Stimulated activated CD8-positive, alpha-beta memory T cell treated with anti-CD3 and anti-CD28 coated beads, Interleukin-4, amount 100 ng/mL, for 48 hours (primary cell): ENCODE measurements at regions not wholly inside any gene's neighbourhood (a gene's known extent, or its start where the extent isn't known, plus 50 kb on each side); places are given as distances from the start of the nearest gene placed in this dataset.

Experiments
- DNase-seq: peaks from one replicate; pipeline ENCODE4 v3.0.0-alpha.2; 2020

DNA sequence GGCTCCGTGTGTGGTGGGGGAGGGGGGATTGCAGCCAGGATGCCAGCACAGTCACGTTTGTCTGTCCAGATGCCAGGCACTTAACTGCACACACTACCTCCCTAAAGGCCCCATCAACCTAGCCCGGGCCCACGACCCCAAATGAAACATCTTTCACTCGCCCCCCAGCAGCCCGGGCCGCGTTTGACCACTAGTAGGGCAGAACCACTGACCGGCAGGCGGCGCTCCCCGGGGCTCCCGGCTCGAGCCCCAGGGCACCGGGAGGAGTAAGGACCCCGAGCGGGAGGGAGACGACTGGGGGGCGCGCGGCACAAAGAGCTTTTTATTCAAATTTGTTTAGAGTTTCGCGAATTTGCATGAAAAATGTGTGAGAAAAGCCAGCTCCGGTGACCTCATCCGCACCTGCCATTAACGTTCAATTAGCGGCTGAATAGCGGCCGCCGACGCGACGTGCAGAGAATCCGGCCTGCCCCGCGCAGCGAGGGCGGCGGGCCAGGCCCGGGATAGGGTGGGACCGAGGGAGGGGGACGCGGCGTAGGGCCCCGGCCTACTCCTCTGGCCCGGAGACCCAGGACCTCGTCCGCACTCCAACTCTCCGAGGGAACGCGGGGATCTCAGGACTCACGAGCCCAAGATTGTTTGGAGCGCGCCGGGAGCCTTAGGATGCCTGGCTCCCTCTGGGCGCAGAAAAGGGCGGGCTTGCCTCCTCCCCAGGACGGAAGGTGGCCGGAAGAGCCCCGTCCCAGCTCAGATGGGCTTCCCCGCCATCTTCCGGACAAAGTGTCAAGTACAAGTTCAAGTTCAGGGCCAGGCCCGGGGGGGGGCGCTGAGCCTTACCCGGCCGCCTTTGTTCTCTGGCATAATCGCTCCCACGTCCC lies 64.9 kb upstream of the POLG start:
- DNase-seq, result peak; percentile 56

DNA sequence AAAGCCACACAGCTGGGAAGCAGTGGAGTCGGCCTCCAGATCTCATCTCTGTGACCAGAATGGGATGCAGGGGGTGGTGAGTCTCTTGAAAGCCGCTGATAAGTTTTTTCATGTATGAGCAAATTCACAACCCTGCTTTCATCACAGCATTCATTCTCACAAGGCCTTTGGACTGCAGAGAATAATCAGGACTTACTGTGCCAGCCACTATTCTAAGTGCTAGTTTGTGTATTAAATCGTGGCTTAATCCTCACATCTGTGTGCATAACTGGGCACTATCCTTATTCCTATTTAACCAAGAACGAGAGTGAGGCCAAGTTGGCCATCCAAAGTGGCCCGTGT lies 64.2 kb upstream of the POLG start:
- no peak for DNase-seq

DNA sequence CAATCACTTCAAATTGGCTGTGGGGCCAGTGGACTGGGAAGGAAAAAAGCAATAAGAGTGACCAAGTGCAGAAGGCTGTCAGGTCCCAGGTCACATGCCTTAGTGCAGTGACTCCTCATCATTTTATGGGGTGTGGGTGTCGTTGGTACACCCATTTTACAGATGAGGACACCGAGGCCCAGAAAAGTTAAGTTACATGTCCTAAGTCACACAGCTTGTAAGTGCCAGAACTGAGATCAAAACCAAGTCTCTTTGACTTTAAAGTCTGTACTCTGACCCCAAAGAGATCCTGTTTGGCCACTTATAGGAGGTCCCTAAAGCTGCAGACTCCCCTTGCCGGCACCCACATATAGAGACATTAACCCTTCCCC lies 63.0 kb upstream of the POLG start:
- DNase-seq, result no peak

DNA sequence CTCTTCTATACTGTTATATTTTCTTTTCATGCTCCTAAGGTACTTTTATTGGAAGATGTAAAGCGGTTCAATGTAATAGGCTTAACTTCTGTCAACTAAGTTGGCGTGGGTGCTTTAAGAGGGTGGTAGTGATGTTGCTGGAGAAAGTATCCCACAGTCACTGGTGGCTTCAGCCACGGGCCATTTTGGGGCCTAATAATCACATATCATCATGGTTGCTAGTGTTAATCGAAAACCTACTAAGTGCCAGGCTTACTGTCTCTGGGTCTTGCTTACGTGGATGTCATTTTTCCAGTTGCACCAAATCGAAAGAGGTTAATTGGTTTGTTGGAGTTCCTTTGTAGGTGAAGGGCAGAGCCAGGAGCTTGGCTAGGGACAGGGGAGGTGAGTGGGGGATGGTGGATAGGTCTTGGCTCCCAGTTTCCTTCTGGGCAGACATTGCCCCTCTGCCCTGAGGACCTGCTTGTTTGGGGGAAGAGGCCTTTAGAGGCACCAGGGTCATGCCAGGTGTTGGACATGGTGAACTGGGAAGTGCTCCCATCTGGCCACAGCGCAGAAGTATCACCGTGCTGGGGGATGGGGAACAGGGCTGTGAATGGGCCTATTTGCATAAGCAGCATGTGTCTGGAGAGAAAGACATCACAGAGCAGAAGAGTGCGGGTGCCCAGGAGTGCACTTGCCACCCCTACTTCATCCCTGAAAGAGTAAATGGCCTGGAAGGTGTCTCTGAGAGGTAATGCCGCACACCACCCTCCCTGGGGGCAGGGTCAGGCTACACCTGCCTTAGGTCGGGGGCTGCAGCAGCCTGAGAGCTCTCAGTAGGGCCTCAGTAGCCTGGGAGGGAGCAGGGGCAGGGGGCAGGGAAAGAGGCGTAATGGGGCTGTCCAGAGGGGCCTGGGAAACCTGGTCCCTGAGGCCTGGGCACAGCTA lies 62.4 kb upstream of the POLG start:
- no peak for DNase-seq

DNA sequence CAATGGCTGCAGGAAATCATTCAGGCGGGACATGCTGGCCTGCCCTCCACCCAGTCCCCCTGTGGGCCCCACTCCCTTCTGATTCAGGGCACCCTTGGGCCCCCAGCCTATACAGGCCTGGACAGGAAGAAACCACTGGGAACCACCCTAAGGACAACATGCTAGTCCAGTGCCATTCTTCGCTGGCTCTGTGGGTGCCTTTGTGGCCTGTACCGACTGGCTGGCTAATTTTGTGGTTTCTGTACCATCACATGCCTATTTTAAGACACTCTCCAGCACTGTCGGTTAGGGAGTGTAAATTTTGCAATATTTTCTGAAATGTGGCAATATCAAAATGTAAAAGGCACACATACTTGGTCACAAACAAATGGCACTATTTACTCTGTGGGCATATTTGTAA lies 61.4 kb upstream of the POLG start:
- DNase-seq, result no peak

DNA sequence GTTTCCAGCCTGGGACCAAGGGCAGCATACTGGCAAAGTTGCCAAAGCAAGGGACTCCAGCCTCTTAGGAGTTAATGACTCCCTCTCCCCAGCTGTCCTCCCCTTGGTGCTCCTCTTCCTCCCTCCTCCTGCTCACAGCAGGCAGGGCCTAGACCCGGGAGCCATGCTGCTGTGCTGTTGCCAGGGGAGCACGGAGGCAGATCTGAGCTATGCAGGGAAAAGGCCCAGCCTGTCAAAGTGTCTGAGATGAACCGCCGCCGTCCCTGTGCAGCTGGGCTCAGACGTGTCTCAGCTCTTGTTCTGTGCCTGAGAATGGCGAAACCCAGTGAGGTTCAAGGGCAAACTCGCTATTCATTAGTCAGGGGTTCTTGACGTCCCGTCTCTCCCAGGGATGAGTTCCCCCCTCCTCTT lies 60.8 kb upstream of the POLG start:
- no peak for DNase-seq

DNA sequence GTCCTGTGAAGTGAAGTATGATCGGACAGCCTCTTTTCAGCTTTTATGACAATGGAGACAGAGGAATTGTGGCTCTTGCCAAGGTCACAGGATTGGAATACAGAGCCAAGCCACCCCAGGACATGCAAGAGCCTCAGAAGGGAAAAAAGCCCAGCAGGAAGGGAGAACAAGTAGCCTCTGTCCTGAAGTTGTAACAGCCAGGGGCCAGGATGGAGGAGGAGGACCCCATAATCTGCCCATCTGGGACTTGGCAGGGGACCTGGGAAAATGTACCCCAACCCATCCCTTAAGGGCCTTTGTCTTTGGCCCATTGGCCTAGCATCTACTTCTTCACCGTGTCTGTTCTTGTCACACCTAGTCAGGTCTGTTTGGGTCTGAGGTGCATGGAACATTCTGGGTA lies 60.4 kb upstream of the POLG start:
- DNase-seq, result no peak

DNA sequence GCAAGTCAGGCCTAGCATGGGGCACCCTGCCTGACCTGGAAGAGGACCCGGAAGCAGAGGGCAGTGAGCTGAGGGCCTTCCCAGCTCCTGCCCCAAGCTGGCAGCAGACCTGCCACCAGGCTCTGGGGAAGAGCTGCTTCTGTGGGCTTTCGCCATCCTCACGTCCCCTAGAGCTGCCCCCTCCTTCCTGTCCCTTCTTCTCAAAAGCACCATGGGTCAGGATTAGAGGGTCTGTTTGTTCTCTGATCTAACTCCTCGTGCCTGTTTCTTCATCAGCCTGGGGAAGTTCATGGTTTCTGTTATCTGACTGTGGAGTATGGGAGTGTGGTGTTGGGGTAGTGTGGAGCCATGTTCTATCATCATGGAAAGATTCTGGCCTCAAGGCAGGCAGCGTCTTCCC lies 58.4 kb upstream of the POLG start:
- no peak for DNase-seq

DNA sequence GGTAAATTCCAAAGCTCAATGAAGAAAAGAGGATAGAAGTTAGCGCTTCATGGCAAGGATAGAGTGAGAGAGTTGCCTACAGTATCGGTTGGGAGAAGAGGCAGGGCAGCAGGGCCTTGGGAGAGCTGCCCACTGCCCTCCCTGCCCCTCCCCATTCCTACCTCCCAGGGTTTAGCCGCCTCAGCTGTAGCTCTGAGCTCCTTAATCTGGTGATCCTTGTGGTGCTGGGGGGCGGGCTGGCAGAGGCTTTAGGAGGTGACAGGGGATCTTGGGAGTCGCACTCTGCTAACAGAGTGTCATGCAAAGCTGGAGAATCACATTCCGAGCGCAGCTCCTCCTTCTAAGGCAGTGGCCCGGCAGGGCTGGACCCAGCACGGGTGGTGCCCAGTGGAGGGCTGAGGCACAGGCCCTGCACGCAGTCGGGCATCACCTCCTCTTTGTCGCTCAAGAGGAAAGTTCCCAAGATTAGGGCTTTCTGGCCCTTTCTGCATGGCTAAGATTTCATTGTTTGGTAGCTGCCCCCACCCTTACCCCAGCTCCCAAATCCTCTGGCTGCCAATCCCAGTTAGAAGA lies 57.1 kb upstream of the POLG start:
- no peak for DNase-seq

DNA sequence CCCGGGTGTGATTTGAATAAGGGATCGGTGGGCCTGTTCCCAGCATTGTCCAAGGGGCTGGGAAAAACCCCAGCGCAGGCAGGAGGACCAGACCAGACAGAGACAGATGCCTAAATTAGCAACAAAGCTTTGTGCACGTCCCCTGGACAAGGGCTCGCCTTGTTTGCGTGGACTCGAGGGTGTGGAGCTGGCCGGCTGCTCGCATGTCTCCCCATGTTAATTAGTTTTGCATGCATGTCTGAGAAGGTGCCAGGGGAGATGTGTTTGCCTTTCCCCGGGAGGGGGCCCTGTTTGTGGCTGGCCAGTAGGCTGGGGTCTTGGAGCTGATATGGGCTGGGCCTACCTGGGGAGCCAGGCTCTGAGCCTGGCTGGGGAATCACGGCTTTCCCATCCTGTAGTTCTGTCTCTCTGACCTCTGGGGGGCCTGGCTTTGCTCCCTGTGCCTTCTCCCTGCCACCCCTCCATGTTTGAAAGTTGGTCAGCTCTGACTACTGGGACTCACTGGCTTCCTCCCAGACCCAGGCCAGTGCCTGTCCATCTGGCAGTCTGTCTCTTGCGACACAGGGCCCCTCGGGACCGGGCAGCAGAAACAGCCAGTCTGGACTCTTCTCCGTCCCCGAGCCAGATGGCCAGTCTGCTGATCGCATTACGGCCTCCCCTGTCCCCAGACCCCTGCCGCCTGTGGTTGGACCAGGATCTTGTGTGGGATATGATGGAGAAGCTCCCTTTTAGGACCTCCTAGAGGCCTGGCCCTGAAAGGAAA lies 55.4 kb upstream of the POLG start:
- DNase-seq, result no peak

DNA sequence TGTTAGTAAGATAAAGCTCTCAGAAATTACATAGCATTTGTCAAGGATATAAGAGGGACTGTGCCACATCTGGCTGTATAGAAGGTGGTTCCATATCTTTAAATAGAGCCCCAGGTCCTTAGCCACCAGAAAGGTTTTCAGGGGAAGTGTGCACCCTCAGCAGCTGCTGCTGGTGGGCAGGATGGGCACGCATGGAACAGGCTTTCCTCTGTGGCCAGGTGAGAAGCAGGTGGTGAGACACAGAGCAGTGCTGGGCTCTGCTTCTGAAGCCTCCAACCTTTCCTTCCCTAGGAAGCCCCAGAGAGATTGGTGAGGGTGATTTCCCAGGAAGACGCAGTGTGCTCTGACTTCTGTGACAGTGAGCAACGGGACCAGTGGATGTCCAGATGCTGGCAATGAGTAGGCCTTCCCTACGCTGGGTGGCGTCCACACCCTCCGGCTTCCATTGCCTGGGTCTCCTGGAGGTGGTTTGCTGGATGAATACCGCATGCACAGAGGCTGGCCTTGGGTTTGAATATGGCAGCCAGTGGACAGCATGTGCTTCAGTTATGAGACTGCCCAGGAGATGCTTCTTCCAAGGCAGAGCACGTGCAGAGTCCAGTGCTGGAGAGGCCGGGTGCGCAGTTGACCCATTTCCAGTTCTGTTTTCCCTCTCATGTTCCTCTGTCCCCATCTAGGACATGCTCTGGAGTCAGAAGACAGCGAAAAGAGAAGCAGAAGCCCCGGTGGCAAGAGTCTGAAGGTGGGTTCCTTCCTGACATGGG lies 52.7 kb upstream of the POLG start:
- no peak for DNase-seq

DNA sequence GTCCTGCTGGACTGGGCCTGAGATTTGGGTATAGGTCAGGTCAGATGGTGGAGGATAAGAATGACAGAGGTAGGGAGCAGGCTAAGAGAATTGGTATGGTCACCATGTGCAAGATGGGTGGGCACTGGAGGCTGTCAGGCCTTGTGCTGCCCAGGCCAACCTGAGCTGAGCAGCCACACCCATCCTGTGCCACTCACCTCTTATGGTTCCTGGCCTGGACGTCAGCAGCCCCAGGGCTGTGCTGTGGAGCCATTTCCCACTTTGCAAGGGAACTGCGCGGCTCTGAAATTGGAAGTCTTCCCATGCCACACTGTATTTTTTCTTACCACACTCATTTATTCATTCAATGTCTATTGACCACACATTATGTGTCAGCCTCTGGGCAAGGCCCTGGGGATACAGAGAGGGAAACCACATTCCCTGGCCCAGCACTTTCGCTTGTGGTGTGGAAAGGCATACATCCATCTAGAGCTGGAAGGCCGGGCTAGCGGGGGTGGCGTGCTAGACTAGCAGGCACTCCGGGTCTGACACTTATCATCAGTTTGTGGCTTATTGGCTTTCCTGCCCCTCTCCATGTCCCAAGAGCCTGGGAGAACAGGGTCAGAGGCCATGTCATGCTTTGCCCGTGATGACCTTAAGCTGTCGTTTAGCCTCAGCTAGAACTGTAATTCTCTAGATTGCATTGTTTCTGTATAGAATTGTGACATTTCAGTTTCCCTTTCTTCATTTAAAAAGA lies 51.1 kb upstream of the POLG start:
- DNase-seq, result no peak
